ENCODE measurements at regions not wholly inside any gene's neighbourhood (a gene's known extent, or its start where the extent isn't known, plus 50 kb on each side); places are given as distances from the start of the nearest gene placed in this dataset.

- H3K4me3 ChIP-seq (ENCODE audit: low read depth, low read length), result no peak overlapping the region
- DNase-seq (ENCODE audit: low read depth), result no peak
- TF ChIP-seq CTCF (IDR thresholded peaks at IDR 0.05; ENCODE audit: control insufficient read depth, extremely low read depth, insufficient read depth), result no peak
Measured at GRCh38 chr3:74273555-74274402, 340.7 kb downstream of the CNTN3 start.

- H3K4me3 ChIP-seq (ENCODE audit: low read depth, low read length), result no peak overlapping the region
- DNase-seq (ENCODE audit: low read depth), result no peak
- no peak for TF ChIP-seq CTCF (IDR thresholded peaks at IDR 0.05; ENCODE audit: control insufficient read depth, extremely low read depth, insufficient read depth)
Measured at GRCh38 chr3:74273091-74273490, 341.4 kb downstream of the CNTN3 start.

- no peak overlapping the region for H3K4me3 ChIP-seq (ENCODE audit: low read depth, low read length)
- no peak for TF ChIP-seq CTCF (IDR thresholded peaks at IDR 0.05; ENCODE audit: control insufficient read depth, extremely low read depth, insufficient read depth)
- DNase-seq (ENCODE audit: low read depth), result no peak
Measured at GRCh38 chr3:74271541-74271940, 342.9 kb downstream of the CNTN3 start.

- no peak overlapping the region for H3K4me3 ChIP-seq (ENCODE audit: low read depth, low read length)
- no peak for DNase-seq (ENCODE audit: low read depth)
- TF ChIP-seq CTCF (IDR thresholded peaks at IDR 0.05; ENCODE audit: control insufficient read depth, extremely low read depth, insufficient read depth), result no peak
Measured at GRCh38 chr3:74269689-74270088, 344.8 kb downstream of the CNTN3 start.

- no peak for TF ChIP-seq CTCF (IDR thresholded peaks at IDR 0.05; ENCODE audit: control insufficient read depth, extremely low read depth, insufficient read depth)
- DNase-seq (ENCODE audit: low read depth), result no peak
- H3K4me3 ChIP-seq (ENCODE audit: low read depth, low read length), result no peak overlapping the region
Measured at GRCh38 chr3:74268753-74269152, 345.7 kb downstream of the CNTN3 start.

- no peak overlapping the region for H3K4me3 ChIP-seq (ENCODE audit: low read depth, low read length)
- DNase-seq (ENCODE audit: low read depth), result peak; percentile 46
- TF ChIP-seq CTCF (IDR thresholded peaks at IDR 0.05; ENCODE audit: control insufficient read depth, extremely low read depth, insufficient read depth), result peak; percentile 75
Measured at GRCh38 chr3:74267588-74268184, 346.8 kb downstream of the CNTN3 start.
